Non-pigmented ciliary epithelial cell (primary cell): ENCODE measurements at regions not wholly inside any gene's neighbourhood (a gene's known extent, or its start where the extent isn't known, plus 50 kb on each side); places are given as distances from the start of the nearest gene placed in this dataset.
"Not testable (repeated sequence)": the region's sequence is repeated elsewhere in the genome, so short reads cannot be mapped to it uniquely, and the experiment has no call there.

Experiments
- DNase-seq: peaks from one replicate; pipeline ENCODE4 v3.0.0-alpha.2; 2010; ENCODE audit warnings: low read depth

DNA sequence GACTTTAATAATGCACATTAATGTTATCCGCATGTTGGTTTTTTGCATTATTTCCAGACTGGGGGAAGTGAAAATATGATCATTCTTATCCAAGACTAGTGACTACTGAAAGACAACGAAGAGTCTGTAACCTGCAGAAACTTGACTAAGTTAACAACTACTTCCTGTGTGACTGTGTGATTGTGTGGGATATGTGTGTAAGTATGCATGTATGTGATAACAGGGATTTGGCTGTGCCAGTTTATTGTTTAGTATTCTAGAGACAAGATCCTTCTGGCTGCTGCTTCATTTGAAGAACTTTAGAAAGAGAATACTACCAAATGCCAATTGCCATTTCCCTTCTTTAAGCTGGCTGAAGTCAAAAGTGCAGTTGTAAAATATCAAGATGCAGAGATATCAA lies 375.7 kb upstream of the PRR16 start:
- DNase-seq: no peak

DNA sequence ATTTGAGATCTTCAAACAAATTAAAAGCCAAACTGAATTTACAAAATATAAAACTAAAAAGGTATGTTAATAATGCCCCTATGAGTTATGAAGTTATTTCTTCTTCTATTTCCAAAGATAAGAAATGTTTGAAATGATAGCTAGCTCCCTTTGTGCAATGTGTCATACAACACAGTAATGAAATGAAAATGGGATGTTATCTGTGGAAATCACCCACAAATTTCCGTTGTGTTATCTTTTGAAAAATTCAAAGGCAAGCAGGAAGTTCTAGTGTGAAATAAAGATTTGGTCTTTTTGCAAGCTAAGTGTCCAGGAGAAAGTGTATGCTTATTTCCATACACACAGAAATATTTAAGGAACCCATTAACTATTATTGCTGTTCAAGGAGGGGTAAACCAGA lies 375.3 kb upstream of the PRR16 start:
- DNase-seq: no peak

DNA sequence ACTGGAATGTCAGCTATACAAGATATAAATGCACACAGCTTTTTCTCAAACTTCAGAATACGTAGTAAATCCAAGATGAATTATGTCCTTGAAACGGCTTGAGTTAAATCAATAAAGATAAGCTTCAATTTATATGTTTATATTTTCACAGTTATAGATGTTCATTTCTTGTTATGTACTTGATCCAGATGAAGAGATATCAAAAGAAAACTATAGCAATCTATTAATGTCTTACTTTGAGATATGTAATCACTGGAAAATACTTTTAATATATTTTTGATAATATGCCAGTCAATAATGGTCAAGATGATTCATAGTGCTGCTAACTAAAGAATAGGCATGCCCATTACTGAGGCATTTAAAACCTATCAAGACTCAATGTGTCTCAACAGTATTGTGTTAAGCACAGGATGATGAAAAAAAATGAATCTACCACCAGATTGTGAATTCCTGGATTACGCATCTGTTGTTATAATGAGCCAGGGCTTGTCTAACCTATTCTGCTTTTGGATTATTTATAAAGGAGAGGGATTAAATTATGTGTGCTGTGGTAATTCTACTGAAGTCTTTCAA lies 372.6 kb upstream of the PRR16 start:
- DNase-seq: no peak

DNA sequence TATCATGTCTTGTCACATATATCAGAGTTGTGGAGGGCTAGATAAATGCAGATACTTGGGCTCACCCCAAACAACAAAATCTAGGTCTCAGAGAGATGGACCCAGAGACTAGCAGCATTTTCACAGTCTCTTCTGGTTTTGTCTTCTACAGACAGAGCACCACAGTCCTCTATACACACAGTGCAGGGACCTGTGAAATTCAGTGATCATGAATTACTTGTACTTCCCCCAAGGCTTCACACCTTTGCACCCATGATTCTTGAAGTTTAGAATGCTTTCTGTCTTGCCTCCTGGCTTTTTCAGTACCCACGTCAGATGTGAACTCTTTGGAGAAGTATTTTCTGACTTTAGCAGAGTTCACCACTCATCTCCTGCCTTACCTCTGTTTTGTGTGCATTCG lies 371.5 kb upstream of the PRR16 start:
- no peak for DNase-seq

DNA sequence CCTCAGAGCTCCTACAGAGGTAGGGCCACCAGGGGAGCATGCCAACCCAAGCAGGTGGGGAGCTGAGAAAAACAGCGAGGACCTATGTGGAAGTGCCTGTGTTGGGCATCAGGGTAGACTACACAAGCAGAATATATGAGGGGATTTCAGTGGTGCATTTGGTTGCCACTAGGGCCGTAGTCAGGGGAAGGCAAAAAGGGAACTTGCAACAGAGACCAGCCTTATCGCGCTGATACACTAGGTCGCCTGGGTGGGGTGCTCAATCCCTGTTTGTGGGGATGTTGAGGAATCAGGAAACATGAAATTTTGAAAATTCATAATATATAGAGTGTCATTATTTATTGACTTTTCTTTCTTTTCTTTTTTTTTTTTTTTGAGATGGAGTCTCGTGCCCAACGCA lies 370.9 kb upstream of the PRR16 start:
- no peak for DNase-seq

DNA sequence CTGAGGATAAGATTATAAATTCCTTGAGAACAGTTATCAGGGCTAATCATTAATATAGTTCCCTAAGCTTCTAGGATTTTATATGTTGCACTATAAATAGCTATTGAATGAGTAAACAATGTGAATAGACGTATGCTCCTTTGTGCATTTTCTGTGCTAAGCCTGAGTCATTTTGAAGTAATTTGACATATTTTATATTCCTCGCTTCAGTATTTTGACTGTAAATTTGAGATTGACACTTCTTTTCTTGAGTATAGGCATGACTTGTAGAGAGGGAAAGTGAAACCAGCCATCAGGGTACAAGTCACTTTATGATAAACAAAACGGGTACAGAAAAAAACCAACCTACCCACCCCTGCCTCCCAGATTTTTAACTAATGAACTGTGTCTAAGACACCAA lies 367.7 kb upstream of the PRR16 start:
- no peak for DNase-seq

DNA sequence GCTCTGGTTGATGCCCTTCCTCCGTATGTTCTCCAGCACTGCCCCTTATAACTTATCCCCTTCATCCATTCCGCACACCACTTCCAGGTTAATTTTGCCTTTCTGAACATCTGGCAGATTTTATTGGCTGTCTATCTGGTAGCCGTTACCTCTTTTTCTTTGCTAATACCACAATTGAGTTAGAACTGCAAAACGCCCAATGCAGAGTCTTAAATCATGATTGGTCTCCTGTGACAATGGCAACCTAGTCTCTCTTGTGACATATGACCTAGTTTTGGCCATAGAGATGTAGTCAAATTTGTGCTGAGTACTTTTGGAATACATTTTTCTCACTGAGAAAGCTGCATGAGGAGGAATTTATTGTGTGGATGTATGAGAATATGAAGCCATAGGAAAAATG lies 365.7 kb upstream of the PRR16 start:
- no peak for DNase-seq

DNA sequence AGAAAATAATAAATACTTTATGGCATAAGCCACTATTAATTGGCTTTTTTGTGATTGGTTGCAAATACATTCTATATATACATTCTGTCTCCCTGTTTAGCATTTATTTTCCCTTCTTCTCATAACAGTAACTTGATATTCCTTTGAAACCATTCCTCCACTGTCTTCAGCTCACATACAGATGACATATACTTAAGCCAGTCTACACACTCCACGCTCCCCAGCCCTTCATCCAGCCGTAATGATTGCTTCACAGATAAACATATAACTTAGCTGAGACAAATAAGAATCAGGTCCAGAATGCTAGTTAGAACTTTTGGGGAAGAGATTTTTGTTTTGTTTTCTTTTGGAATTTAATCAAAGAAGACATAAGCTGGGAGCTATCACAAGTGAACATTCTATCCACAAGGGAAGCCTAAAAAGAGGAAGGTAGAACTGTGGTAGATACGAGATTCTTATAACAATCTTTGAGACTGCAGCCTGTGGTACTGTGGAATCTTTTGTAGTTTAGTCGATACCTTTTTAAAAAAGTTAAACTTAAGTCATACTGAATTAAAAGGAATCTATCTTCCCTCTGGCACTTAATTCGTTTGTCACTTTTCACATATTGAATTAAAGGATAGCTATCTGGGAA lies 365.1 kb upstream of the PRR16 start:
- no peak for DNase-seq

DNA sequence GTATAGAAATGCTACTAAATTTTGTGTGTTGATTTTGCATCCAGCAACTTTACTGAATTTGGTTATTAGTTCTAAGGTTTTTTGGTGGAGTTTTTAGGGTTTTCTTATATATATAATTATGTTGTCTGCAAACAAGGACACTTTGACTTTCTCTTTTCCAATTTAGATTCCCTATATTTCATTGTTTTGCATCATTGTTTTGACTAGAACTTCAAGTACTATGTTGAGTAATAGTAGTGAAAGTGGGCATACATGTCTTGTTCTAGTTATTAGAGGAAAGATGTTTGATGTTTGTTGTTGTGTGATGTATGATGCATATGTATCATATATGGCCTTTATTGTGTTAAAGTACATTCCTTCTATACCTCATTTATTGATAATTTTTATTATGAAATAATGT lies 362.3 kb upstream of the PRR16 start:
- DNase-seq: no peak

DNA sequence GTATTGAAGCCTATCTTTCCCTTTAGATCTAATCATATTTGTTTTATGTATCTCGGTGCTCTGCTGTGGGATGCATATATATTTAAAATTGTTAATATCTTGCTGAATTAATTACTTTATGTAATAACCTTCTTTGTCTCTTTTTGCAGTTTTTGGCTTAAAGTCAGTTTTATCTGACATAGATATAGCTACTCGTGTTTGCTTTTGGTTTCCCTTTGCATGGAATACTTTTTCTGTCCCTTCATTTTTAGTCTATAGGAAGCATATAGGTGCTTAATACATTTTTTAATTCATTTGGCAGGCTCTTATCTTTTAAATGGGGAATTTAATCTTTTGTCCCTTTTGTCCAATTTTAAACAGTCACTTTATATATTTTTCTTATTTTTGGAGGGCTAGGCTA lies 360.6 kb upstream of the PRR16 start:
- no peak for DNase-seq

DNA sequence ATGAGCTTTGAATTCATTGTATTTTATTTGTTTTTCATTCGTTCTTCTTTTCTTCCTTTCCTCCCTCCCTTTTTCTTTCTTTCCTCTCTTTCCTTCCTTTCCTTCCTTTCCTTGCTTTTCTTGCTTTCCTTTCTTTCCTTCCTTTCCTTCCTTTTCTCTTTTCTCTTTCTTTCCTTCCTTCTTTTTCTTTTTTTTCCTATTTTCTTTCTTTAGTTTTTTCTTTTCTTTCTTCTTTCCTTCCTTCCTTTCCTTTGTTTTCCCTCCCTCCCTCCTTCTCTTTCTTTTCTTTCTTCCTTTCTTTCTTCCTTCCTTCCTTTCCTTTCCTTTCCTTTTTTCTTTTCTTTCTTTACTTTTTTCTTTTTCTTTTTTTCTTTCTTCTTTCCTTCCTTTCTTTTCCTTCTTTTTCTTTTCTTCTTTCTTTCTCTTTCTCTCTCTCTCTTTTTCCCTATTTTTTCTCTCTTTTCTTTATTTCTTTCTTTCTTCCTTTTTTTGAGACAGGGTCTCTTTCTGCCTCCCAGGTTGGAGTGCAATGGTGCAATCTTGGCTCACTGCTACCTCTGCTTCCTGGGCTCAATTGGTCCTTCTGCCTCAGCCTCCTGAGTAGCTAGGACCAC lies 357.1 kb upstream of the PRR16 start:
- no peak for DNase-seq

DNA sequence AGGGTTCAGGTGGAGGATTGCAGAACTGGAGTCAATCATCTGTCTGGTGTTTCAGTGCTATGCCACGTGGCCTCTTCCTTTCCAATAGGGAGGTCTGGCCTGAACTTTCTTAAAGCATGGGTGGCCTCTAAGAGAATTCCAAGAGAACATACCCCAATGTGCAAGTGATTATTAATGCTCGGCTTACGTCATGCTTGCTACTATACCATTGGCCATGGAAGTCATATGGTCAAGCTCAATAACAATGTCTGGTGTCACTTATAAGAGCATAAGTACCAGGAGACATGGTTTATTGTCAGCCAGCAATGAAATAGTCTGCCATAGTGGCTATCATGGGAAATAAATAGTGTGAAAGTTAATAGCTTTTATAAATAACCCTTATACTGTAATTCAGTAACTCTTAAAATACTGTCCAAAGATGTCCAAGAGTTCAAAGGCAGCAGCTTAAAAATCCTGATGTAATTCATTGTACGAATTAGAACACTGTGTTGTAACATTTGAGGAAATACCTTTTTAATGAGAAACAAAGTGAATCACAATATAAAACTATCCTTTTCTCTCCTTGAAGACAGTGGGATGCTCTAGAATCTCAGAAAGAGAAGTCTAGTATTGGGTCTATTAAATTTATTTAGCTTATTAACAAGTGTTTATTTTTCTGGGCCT lies 355.4 kb upstream of the PRR16 start:
- DNase-seq: no peak

DNA sequence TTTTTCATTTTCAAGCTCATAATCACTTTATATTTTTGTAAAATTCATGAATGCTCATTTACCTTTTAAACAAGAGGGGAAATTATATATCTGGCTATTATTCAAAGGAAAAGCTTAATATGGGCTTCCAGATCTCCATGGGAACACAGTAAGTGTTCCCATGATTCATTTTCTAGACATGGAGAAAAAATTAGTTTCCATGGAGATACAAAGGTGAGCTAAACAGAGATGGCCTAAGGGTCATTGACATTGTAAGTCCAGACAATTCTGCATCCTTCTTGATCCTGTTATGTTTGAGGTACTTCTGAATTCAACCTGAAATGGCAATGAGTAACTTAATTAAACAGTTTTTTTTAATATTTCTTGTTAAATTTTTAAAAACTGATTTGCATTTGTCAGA lies 341.4 kb upstream of the PRR16 start:
- DNase-seq: no peak

DNA sequence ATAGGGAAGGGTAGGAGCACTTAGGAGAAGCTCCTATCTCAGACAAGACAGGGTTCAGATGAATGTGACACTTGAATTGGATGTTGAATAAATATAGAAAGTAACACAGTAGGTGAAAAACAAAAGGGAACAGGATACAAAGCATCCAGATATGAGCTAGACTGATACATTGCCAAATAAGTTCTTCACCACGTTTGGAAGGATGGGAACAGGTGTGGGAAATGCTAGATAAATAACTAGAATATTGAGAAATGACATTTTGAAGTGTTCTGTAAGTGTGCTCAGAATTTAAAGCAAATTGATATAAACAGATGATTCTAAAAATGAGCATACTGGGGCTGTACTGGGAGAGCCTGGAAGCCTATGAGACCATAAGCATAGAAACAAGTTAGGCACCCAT lies 340.1 kb upstream of the PRR16 start:
- no peak for DNase-seq

DNA sequence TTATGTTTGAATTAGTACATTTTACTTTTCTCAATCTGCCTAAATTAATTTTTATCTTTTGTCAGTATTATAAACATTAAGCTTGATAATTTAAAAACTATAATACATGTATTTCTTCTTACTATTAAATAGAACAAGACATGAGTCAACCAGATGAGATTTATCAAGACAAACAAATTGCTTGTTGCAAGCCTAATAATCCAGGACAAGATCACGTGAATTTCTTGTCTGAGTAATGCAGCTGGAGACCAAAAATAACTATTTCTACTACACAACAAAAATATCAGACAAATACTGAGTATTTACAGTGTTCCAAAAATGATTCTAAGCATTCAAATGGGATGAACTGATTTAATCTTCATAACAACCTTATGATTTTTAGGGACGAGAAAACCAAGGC lies 339.1 kb upstream of the PRR16 start:
- no peak for DNase-seq

DNA sequence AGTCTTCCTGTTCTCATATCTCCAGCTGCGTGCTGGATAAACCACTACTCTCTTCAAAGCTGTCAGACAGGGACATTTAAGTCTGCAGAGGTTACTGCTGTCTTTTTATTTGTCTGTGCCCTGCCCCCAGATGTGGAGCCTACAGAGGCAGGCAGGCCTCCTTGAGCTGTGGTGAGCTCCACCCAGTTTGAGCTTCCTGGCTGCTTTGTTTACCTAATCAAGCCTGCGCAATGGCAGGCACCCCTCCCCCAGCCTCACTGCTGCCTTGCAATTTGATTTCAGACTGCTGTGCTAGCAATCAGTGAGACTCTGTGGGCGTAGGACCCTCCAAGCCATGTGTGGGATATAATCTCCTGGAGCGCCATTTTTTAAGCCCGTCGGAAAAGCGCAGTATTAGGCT lies 331.8 kb upstream of the PRR16 start:
- not testable (repeated sequence) for DNase-seq

DNA sequence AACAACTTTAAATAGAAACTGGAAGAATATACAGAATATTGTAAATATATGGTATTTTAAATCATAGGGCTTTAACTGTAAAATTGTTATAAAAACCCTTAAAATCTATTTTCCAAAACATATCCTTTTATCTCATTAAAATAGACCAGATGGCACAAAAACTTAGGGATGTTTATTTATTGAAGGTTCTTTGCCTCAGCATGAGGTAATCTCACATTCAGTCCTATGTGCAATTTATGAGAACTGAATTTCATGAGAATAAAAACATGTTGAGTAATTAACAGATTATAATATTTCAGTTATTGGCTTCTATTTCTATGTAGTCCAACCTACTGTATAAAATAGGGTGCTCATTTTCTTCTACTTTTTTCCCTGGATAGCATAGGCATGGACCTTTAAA lies 329.2 kb upstream of the PRR16 start:
- DNase-seq: no peak

DNA sequence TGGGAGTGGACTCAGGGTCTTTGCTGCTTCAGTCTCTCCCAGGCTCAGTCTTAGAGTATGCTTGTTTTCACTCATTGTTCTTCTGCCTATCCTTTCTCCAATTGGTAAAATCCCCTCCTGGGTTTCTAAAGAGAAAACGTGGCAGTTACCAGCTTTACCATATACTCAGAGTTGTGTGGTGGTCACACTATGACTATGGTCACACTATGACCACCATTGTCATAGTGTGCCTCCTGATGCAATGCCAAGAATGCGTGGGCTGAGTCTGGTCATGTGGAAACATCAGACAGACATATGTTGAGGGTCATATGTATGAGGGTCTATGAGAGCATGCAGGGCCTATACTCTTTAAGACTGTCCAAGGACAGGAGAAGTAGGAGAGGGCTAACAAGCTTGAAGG lies 326.5 kb upstream of the PRR16 start:
- DNase-seq: no peak

DNA sequence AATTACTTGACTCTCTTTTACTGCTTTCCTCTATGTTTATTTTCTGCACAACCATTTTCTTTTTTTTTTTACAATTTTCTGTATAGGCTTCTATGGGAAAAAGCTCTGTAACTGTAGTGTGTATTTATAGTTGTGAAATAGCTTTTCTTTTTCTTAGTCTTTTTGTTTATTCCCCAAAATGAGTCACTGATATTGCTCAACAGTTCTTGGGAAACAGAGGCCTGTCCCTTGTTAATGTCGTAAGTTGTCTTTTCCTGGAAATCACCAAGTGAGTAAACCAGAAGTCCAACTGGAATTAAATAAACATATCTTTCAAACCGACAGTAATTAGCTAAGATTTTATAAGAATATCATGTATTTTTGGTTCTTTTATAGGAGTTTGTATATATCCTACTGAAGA lies 325.1 kb upstream of the PRR16 start:
- DNase-seq: peak; percentile 72

DNA sequence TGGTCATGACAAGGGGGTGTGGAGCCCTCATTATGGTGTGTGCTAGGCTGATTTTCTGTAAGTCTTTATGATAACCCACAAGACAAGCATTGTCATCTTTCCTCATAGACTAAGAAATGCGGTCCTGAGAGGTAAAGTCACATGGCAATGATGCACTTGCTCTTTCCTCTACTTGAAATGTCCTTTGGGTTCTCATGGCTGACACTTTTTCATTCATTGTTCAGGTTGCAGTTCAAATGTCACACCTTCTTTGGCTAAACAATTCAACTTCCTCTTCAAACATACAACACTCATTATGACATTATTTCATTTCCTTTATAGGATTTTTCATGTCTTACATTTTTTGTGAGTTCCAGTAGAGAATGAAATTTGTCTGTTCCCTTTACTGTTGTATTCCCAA lies 323.6 kb upstream of the PRR16 start:
- no peak for DNase-seq

DNA sequence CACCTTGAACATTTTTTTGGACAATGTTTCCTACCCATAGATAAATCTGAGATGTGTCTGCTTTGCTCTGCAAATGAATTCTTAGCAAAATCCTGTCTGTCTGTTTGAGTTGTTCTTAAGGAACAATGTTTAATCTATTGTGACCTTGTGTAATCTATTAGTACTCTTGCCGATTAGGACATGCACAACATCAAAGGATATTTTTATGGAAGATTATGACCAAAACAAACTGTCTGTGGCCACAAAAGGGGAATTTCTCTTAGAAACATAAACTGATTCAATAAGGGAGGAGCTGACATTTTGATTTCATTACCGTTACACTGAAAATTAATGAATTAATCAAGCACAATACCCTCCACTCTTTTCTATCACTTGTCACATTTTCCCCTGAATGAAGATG lies 323.0 kb upstream of the PRR16 start:
- DNase-seq: no peak

DNA sequence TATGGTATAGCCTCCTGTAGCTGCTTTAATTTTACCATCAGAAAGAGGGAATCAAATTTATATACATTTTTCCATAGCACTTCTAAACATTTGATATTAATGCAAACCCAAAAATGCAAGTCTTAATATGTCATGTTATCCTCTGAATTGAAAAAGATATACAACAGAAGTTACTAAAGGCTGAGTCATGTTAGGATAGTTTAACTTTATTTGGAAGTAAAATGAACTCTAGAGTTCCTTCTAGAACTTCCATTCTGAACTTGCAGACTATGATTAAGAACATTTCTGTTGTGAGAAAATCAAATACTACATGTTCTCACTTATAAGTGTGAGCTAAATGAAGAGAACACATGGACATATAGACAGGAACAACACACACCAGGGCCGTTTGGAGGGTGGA lies 317.3 kb upstream of the PRR16 start:
- DNase-seq: no peak

DNA sequence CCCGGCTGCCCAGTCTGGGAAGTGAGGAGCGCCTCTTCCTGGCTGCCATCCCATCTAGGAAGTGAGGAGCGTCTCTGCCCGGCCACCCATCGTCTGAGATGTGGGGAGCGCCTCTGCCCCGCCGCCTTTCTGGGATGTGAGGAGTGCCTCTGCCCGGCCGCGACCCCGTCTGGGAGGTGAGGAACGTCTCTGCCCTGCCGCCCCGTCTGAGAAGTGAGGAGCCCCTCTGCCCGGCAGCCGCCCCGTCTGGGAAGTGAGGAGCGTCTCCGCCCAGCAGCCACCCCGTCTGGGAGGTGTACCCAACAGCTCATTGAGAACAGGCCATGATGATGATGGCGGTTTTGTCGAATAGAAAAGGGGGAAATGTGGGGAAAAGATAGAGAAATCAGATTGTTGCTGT lies 316.2 kb upstream of the PRR16 start:
- not testable (repeated sequence) for DNase-seq

DNA sequence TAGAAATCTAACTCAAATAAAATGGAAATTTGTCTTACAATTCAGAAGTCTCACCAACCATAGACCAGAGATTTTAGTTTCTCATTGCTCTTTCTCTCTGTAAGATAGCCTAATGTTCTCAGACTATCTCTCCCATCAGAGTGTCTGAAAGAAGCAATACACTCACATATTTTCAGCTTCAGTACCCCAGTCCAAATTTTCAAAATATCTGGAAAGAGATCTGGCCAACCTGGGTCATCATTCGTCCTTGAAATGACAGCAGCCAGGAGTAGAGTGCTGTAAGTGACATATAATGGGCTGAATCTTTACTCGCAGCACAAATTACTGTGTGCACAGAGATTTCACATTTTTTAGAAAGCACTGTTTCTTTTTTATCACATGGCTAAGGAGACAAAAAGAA lies 313.3 kb upstream of the PRR16 start:
- no peak for DNase-seq
